Stimulated activated memory B cell treated with anti-CD40 and anti-IgM and Interleukin-4, amounts not matched to agents 10 μg/mL and 1 μg/mL and 100 μg/mL, for 72 hours (primary cell): ENCODE measurements at regions not wholly inside any gene's neighbourhood (a gene's known extent, or its start where the extent isn't known, plus 50 kb on each side); places are given as distances from the start of the nearest gene placed in this dataset.
"Not testable (repeated sequence)": the region's sequence is repeated elsewhere in the genome, so short reads cannot be mapped to it uniquely, and the experiment has no call there.

Experiments used
- ATAC-seq: fragments of 150-1000 bp; cut with Tn5 transposase; 2 replicates; pipeline ENCODE4 v1.10.0; 2021
- H3K27ac Mint-ChIP-seq: one replicate; pipeline ENCODE4 v1.8.0; 2022; ENCODE audit warnings: mild to moderate bottlenecking, mixed read lengths
- H3K27me3 Mint-ChIP-seq: one replicate; pipeline ENCODE4 v1.8.0; 2022; ENCODE audit warnings: mixed read lengths
- H3K36me3 Mint-ChIP-seq: one replicate; pipeline ENCODE4 v1.8.0; 2022; ENCODE audit warnings: mixed read lengths
- H3K4me1 Mint-ChIP-seq: one replicate; pipeline ENCODE4 v1.8.0; 2022; ENCODE audit warnings: mixed read lengths
- H3K4me3 Mint-ChIP-seq: one replicate; pipeline ENCODE4 v1.8.0; 2022; ENCODE audit warnings: mild to moderate bottlenecking, moderate library complexity, mixed read lengths
- H3K9me3 Mint-ChIP-seq: one replicate; pipeline ENCODE4 v1.8.0; 2022; ENCODE audit warnings: mixed read lengths

- Mint-ChIP-seq H3K27me3 (no peaks in the 10 kb centered on the region), H3K9me3 (no peaks in the 10 kb centered on the region), H3K36me3 (peaks cover 43% of the 10 kb centered on the region), H3K4me1 (peaks cover 53% of the 10 kb centered on the region), H3K27ac (no peak overlapping the region), H3K4me3 (no peak overlapping the region)
- no peak for ATAC-seq
Measured at GRCh38 chr14:71336489-71337192, 429.4 kb downstream of the PCNX1 start.

- ATAC-seq: no peak
- Mint-ChIP-seq H3K4me1 (peaks cover 50% of the 10 kb centered on the region), H3K27ac (no peak overlapping the region), H3K27me3 (no peaks in the 10 kb centered on the region), H3K9me3 (no peaks in the 10 kb centered on the region), H3K36me3 (peaks cover 43% of the 10 kb centered on the region), H3K4me3 (no peak overlapping the region)
Measured at GRCh38 chr14:71338153-71338552, 430.9 kb downstream of the PCNX1 start.

DNA sequence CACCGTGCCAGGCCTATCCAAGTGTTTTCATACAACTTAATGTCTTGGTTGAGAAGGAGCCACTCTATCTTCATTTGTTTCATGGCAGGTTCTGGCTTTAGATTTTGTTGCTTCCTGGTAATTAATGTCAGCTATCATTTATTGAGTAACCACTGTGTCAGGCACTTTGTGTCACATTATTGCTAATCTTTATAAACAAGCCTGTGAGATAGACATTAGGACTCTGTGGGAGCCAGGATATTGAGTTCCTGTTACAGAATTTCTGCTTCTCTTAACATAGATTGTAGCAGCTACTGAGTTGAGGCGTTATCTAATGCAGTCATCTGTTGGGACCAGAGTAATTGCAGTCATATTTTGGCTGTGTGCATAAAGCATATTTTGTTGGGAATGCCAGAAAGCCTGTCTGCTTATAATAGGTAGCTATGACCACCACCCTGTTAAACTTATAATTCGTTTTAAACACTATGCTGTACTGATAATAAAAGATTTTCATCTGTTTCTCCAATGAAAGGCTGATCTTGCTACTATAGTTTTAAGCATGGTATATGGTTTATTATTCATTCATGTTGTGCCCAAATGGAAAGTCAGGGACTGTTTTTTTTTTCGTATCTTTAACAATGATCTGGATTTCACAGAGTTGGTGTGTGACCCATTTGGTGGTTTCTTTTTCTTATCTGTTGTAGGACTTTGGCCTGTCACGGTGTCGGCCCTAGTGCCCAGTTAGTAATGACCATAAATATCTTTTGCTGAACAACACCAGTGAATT lies 432.6 kb downstream of the PCNX1 start:
- H3K9me3 Mint-ChIP-seq: no peaks in the 10 kb centered on the region
- no peak for ATAC-seq

GRCh38 chr14:71341156-71341555 lies 433.9 kb downstream of the PCNX1 start:
- H3K4me3 Mint-ChIP-seq: no peak overlapping the region

More for the DNA sequence above, 432.6 kb downstream of the PCNX1 start:
- no peak overlapping the region for H3K4me3 Mint-ChIP-seq
- H3K27me3 Mint-ChIP-seq: no peaks in the 10 kb centered on the region
- peaks cover 56% of the 10 kb centered on the region for H3K4me1 Mint-ChIP-seq
- H3K27ac Mint-ChIP-seq: peak overlapping the region; percentile 25
- H3K36me3 Mint-ChIP-seq: peaks cover 44% of the 10 kb centered on the region

DNA sequence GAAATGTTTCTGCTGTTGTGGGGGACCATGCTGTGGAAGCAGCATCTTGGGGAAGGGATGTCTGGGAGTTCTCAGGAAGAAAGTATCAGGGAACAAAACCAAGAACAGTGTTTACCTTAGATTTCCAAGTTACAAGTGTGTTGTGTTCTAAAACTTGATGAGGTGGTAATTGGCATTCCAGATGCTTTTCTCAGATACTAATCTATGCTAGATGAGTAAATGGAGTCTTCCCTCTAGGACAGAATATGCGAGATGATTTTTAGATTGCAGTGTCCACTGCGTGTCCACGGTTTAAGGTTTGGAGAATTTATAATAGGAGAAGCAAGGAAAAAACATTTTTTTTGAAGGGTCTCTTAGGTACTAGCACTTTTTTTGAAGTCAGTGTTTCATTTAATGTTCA lies 436.5 kb downstream of the PCNX1 start:
- no peak for ATAC-seq
- Mint-ChIP-seq H3K9me3 (no peaks in the 10 kb centered on the region), H3K27me3 (no peaks in the 10 kb centered on the region), H3K27ac (peak overlapping the region; percentile 38), H3K36me3 (peaks cover 38% of the 10 kb centered on the region), H3K4me3 (no peak overlapping the region), H3K4me1 (peaks cover 69% of the 10 kb centered on the region)

More at GRCh38 chr14:71341156-71341555, 433.9 kb downstream of the PCNX1 start:
- Mint-ChIP-seq H3K27ac (no peak overlapping the region), H3K4me1 (peaks cover 67% of the 10 kb centered on the region), H3K27me3 (no peaks in the 10 kb centered on the region), H3K9me3 (no peaks in the 10 kb centered on the region), H3K36me3 (peaks cover 49% of the 10 kb centered on the region)
- ATAC-seq: no peak

GRCh38 chr14:71344506-71344905 lies 437.2 kb downstream of the PCNX1 start:
- Mint-ChIP-seq H3K27me3 (no peaks in the 10 kb centered on the region), H3K9me3 (no peaks in the 10 kb centered on the region), H3K4me3 (no peak overlapping the region), H3K36me3 (peaks cover 46% of the 10 kb centered on the region), H3K4me1 (peaks cover 77% of the 10 kb centered on the region), H3K27ac (peak overlapping the region; percentile 38)
- ATAC-seq: no peak

- Mint-ChIP-seq H3K27ac (peak overlapping the region; percentile 57), H3K4me1 (peaks cover 83% of the 10 kb centered on the region), H3K36me3 (peaks cover 55% of the 10 kb centered on the region), H3K27me3 (no peaks in the 10 kb centered on the region), H3K4me3 (no peak overlapping the region), H3K9me3 (peaks cover under 1% of the 10 kb centered on the region)
- ATAC-seq: no peak
Measured at GRCh38 chr14:71346685-71347084, 439.4 kb downstream of the PCNX1 start.

DNA sequence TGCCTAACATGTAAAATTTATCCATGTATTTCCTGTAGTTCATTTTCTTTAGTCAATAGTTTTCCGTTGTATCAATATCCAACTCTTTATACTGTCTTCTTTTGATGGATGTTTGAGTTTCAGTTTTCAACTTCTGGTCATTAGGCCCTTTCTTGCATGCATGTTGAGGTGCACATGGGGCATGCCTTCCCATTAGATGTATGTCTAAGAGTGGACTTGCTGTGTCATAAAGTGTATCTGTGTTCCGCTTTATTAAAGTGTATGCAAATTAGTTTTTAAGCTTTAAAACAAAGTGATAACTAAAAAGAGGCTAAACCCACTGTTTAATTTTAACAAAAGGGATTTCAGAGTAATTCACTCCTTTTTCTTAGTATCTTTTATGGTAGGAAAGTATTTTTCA lies 441.1 kb downstream of the PCNX1 start:
- Mint-ChIP-seq H3K27ac (peak overlapping the region; percentile 72), H3K27me3 (no peaks in the 10 kb centered on the region), H3K9me3 (peaks cover 6% of the 10 kb centered on the region), H3K36me3 (peaks cover 65% of the 10 kb centered on the region), H3K4me3 (no peak overlapping the region), H3K4me1 (peaks cover 81% of the 10 kb centered on the region)
- ATAC-seq: no peak

GRCh38 chr14:71348817-71349216 lies 441.6 kb downstream of the PCNX1 start:
- peaks cover 65% of the 10 kb centered on the region for H3K36me3 Mint-ChIP-seq
- peaks cover 6% of the 10 kb centered on the region for H3K9me3 Mint-ChIP-seq
- peak overlapping the region; percentile 72 for H3K27ac Mint-ChIP-seq
- H3K4me1 Mint-ChIP-seq: peaks cover 80% of the 10 kb centered on the region
- no peaks in the 10 kb centered on the region for H3K27me3 Mint-ChIP-seq
- no peak overlapping the region for H3K4me3 Mint-ChIP-seq
- no peak for ATAC-seq

- H3K9me3 Mint-ChIP-seq: peaks cover 8% of the 10 kb centered on the region
- peak overlapping the region; percentile 89 for H3K27ac Mint-ChIP-seq
- H3K27me3 Mint-ChIP-seq: no peaks in the 10 kb centered on the region
- peaks cover 84% of the 10 kb centered on the region for H3K4me1 Mint-ChIP-seq
- no peak overlapping the region for H3K4me3 Mint-ChIP-seq
- no peak for ATAC-seq
- peaks cover 48% of the 10 kb centered on the region for H3K36me3 Mint-ChIP-seq
Measured at GRCh38 chr14:71354142-71354541, 446.9 kb downstream of the PCNX1 start.

GRCh38 chr14:71354801-71355200 lies 447.5 kb downstream of the PCNX1 start:
- peak overlapping the region; percentile 89 for H3K27ac Mint-ChIP-seq
- peaks cover 84% of the 10 kb centered on the region for H3K4me1 Mint-ChIP-seq
- peaks cover 12% of the 10 kb centered on the region for H3K9me3 Mint-ChIP-seq
- no peak overlapping the region for H3K4me3 Mint-ChIP-seq
- ATAC-seq: no peak
- H3K36me3 Mint-ChIP-seq: peaks cover 49% of the 10 kb centered on the region
- no peaks in the 10 kb centered on the region for H3K27me3 Mint-ChIP-seq

DNA sequence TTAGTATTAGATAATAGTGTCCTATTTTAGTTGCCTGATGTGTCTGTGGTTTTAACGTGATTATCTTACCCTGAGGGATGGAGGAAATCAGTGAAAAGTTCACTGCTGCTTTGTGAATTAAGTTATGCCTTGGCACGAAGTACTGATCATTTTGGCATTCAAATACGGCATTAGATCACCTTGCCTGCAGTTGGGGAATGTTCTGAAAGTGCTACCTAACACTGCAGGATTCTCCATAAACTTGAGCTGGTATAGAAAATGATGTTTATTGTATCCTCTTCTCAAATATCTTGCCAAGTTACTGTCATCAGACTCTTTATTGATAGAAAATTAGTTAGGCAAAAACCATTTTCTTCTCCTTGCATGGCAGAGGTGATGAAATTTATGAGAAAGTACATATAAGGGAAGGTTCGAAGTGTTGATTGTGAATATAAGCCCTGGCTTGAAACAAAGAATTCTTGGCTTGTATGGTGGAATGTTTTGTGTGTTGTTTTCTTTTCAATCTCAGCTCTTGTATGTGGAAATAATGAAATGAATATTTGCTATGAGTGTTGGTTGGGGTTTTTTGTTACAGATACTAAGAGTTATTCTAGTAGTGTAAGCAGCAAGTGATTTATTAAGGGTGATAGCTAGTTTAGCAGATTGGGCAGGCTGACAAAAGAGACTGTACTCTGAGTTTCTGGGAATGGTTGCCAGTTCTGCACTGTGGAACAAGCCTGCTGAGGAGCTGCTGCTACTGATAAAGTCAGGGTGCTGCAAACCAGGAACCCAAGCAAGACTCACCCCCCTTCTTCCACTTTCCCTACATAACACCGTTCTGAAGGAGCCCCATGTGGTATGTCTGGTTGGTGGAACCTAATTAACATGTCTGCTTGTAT lies 448.3 kb downstream of the PCNX1 start:
- no peaks in the 10 kb centered on the region for H3K27me3 Mint-ChIP-seq
- H3K27ac Mint-ChIP-seq: peak overlapping the region; percentile 89
- H3K4me1 Mint-ChIP-seq: peaks cover 84% of the 10 kb centered on the region
- H3K4me3 Mint-ChIP-seq: peak overlapping the region; percentile 24
- H3K36me3 Mint-ChIP-seq: peaks cover 50% of the 10 kb centered on the region
- H3K9me3 Mint-ChIP-seq: peaks cover 14% of the 10 kb centered on the region
- peak; percentile 77 for ATAC-seq

DNA sequence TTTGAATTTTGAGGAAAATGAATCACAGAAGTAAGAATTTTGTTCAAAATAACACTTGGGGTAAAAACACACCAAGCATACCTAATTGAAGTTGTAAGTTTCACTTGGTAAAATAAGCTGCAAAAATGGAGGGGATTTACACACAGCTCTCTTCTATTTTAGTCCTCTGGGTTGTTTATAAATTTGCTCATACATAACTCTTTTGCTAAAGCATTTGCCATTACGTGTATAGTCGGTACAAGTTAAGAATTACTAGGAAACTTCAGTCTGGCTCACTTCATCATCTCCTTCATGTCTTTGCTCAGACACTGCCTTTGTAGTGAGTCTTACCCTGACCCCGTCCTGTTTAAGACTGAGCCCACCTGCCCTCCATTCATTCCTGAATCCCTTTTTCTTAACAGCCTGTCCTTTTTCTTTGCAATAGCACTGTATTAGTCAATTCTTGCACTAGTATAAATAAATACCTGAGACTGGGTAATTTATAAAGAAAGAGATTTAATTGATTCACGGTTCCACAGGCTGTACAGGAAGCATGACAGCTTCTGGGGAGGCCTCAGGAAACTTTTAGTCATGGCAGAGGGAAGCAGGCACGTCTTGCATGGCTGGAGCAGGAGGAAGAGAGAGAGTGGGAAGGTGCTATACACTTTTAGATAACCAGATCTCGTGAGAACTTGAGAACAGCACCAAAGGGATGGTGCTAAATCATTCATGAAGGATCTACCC lies 451.1 kb downstream of the PCNX1 start:
- peak overlapping the region; percentile 24 for H3K4me3 Mint-ChIP-seq

GRCh38 chr14:71358932-71359421 lies 451.7 kb downstream of the PCNX1 start:
- not testable (repeated sequence) for H3K9me3 Mint-ChIP-seq, ATAC-seq, H3K27me3 Mint-ChIP-seq
- peaks cover 31% of the 10 kb centered on the region for H3K36me3 Mint-ChIP-seq
- H3K27ac Mint-ChIP-seq: peak overlapping the region; percentile 89
- peaks cover 95% of the 10 kb centered on the region for H3K4me1 Mint-ChIP-seq
- peak overlapping the region; percentile 17 for H3K4me3 Mint-ChIP-seq

More for the DNA sequence above, 451.1 kb downstream of the PCNX1 start:
- Mint-ChIP-seq H3K27ac (peak overlapping the region; percentile 89), H3K4me1 (peaks cover 92% of the 10 kb centered on the region), H3K36me3 (peaks cover 36% of the 10 kb centered on the region), H3K27me3 (no peaks in the 10 kb centered on the region), H3K9me3 (peaks cover 8% of the 10 kb centered on the region)
- ATAC-seq: peak; percentile 85
